Mesothelial cell of epicardium (in vitro differentiated cells): ENCODE measurements at regions not wholly inside any gene's neighbourhood (a gene's known extent, or its start where the extent isn't known, plus 50 kb on each side); places are given as distances from the start of the nearest gene placed in this dataset.

ENCODE experiments used
- DNase-seq, 2 experiments: peaks; one replicate each; pipeline ENCODE4 v3.0.0; 2021; ENCODE audit warnings: low spot score in 2 of 2; ENCODE audit not compliant: unreplicated experiment in 2 of 2
- H3K27ac Mint-ChIP-seq: 2 replicates; pipeline ENCODE4 v1.8.0; 2021; ENCODE audit warnings: mixed read lengths
- H3K27me3 Mint-ChIP-seq: 2 replicates; pipeline ENCODE4 v1.8.0; 2021; ENCODE audit warnings: low read depth, mixed read lengths
- H3K36me3 Mint-ChIP-seq: 2 replicates; pipeline ENCODE4 v1.8.0; 2021; ENCODE audit warnings: mixed read lengths
- H3K4me1 Mint-ChIP-seq: 2 replicates; pipeline ENCODE4 v1.8.0; 2021; ENCODE audit warnings: mixed read lengths
- H3K4me3 Mint-ChIP-seq: 2 replicates; pipeline ENCODE4 v1.8.0; 2021; ENCODE audit warnings: mild to moderate bottlenecking, moderate library complexity, mixed read lengths
- H3K9me3 Mint-ChIP-seq: 2 replicates; pipeline ENCODE4 v1.8.0; 2021; ENCODE audit warnings: mixed read lengths
- TF ChIP-seq, protein P1 (sequence below): fragments of 200-600 bp; sonication (generic); IDR thresholded peaks from one replicate; pipeline ENCODE4 v1.5.0; 2021; ENCODE audit warnings: antibody characterized with exemption; ENCODE audit not compliant: unreplicated experiment

DNA sequence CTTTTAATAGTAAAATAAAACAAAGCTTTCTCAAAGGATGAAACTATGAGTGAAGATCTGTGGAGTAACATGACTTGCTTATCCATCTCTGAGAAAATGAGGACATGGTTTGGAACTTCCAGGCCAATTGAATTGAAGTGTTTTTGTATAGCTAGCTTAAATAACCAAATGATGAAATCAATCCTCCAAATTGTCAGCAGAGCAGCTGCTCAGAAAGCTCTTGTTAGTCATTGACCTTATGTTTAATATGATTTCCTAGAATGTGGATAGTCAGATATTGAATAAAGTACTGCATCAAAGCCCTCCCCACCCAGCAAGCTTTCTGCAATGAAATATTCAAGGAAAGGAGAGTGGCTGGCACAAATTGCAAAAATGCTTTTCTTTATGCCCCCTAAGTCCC is 437.2 kb downstream of the MFSD1 start:
- TF ChIP-seq, protein P1, sequence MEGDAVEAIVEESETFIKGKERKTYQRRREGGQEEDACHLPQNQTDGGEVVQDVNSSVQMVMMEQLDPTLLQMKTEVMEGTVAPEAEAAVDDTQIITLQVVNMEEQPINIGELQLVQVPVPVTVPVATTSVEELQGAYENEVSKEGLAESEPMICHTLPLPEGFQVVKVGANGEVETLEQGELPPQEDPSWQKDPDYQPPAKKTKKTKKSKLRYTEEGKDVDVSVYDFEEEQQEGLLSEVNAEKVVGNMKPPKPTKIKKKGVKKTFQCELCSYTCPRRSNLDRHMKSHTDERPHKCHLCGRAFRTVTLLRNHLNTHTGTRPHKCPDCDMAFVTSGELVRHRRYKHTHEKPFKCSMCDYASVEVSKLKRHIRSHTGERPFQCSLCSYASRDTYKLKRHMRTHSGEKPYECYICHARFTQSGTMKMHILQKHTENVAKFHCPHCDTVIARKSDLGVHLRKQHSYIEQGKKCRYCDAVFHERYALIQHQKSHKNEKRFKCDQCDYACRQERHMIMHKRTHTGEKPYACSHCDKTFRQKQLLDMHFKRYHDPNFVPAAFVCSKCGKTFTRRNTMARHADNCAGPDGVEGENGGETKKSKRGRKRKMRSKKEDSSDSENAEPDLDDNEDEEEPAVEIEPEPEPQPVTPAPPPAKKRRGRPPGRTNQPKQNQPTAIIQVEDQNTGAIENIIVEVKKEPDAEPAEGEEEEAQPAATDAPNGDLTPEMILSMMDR, result no peak
- DNase-seq, result no peak
- Mint-ChIP-seq H3K27me3 (peaks cover 10% of the 10 kb centered on the region), H3K4me1 (peaks cover 3% of the 10 kb centered on the region), H3K4me3 (no peak overlapping the region), H3K27ac (no peak overlapping the region), H3K9me3 (no peaks in the 10 kb centered on the region), H3K36me3 (no peaks in the 10 kb centered on the region)

DNA sequence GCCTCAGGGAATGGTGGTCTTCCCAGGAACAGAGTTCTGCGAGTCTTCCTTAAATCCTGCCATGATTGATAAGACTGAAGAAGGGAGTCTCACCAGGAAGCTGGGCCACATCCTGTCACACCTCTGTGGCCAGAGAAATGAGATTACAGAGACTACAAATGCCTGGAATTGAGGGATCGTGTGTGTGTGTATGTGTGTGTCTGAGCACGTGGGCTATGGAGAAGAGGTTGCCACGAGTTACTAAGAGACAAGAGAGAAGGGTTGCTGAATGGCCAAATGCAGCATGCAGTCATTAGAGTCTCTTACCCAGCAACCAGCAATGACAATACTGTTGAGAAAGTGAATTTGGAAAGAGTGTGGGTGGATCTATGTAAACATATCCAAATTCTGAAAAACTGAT is 443.1 kb downstream of the MFSD1 start:
- no peaks in the 10 kb centered on the region for H3K36me3 Mint-ChIP-seq
- TF ChIP-seq, protein P1, result no peak
- no peaks in the 10 kb centered on the region for H3K4me1 Mint-ChIP-seq
- DNase-seq, result no peak
- H3K27ac Mint-ChIP-seq, result no peak overlapping the region
- no peaks in the 10 kb centered on the region for H3K9me3 Mint-ChIP-seq
- H3K4me3 Mint-ChIP-seq, result no peak overlapping the region
- H3K27me3 Mint-ChIP-seq, result peaks cover 7% of the 10 kb centered on the region

DNA sequence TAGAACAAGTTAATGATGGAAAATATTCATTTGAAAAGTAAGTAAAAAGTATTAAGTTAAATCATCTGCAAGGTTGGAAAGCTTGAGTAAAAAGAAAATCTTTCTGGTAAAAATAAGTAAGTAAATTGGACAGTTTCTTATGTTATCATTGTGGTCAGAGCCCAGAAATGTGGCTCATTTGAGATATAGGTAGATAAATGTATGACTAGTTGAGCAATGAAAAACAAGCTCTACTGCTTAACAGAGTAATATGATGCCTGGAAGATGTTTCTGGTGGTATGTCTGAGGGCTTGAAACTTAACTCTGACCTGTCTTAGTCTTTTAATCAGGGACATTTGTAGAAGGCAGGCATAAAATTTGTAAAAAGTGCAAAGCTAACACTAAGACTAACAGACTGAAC is 444.0 kb downstream of the MFSD1 start:
- no peaks in the 10 kb centered on the region for H3K9me3 Mint-ChIP-seq
- H3K27ac Mint-ChIP-seq, result no peak overlapping the region
- H3K4me1 Mint-ChIP-seq, result no peaks in the 10 kb centered on the region
- no peak overlapping the region for H3K4me3 Mint-ChIP-seq
- peaks cover 8% of the 10 kb centered on the region for H3K27me3 Mint-ChIP-seq
- TF ChIP-seq, protein P1, result no peak
- H3K36me3 Mint-ChIP-seq, result no peaks in the 10 kb centered on the region
- no peak for DNase-seq

DNA sequence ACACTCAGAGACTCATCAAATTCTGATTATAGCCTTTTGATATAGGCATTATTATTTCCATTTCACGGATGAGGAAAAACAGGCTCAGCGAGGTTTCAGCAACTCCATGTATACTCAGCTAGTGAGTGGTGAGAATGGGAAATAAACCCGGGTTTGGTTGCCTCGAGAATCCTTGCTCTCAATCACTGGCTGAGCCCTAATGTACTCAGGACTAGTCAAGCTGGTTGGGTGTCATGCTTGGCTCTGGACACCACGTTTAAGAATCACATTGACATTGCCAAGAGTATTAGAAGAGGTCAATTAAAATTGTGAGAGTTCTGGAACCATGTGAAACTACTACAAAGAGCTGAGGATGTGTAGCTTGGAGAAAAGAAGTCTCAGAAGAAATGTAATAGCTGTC is 444.5 kb downstream of the MFSD1 start:
- no peak overlapping the region for H3K4me3 Mint-ChIP-seq
- no peaks in the 10 kb centered on the region for H3K9me3 Mint-ChIP-seq
- H3K36me3 Mint-ChIP-seq, result no peaks in the 10 kb centered on the region
- TF ChIP-seq, protein P1, result no peak
- no peak overlapping the region for H3K27ac Mint-ChIP-seq
- no peaks in the 10 kb centered on the region for H3K4me1 Mint-ChIP-seq
- no peak for DNase-seq
- peaks cover 8% of the 10 kb centered on the region for H3K27me3 Mint-ChIP-seq

DNA sequence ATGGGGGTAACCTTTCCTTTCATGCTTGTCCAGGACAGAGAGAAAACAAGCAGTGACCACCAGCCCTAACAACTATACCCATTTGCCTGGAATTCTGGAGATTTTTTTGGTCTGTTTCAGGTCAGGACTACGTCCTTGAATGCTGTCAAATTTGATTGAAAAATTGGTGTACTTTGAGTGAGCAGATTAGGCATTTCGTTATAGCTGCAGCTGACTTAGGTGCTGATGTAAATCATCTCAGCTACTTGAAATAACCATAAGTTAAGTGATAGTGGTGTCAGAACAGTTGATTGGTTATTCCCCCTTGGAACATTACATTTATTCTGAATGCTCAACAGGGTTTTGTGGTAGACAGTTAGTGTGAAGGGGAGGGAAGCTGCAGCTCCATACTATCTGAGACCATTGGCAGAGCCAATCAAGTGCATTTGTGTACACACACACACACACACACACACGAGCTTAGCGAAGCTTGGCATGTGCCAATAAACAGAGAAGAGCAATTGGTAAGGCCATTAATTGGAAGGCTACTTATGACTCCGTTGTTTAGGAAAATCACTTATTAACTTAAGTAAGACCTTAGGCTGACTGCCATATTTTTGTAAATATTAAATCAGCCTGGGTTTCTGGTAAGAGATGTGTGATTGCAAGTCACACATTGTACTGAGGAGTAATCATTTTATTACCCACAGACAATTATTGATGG is 447.8 kb downstream of the MFSD1 start:
- DNase-seq, result no peak
- no peaks in the 10 kb centered on the region for H3K4me1 Mint-ChIP-seq
- TF ChIP-seq, protein P1, result no peak

DNA sequence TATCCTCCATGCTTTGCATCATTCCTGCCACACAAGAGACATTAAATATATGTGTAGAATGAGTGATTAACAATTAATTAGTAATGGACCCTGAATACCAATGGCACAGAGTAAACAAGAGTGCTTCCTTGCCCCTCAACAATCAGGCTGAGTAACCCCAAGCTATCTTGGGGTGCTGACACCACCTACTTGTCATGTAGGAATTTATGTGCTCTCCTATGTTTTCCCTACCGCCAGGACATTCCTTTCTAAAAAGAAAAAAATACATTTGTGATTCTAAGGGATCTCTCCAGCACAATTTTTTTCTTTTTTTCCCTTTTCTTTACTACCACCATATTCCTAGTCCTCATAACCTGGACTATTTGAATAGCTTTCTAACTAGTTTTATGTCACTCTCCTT is 449.1 kb downstream of the MFSD1 start:
- no peaks in the 10 kb centered on the region for H3K4me1 Mint-ChIP-seq
- H3K27ac Mint-ChIP-seq, result no peak overlapping the region
- peaks cover 3% of the 10 kb centered on the region for H3K36me3 Mint-ChIP-seq
- H3K27me3 Mint-ChIP-seq, result peaks cover 38% of the 10 kb centered on the region
- TF ChIP-seq, protein P1, result no peak
- peaks cover 15% of the 10 kb centered on the region for H3K9me3 Mint-ChIP-seq
- DNase-seq, result no peak
- no peak overlapping the region for H3K4me3 Mint-ChIP-seq

More for the DNA sequence above, 447.8 kb downstream of the MFSD1 start:
- H3K27me3 Mint-ChIP-seq, result peaks cover 28% of the 10 kb centered on the region
- peaks cover 3% of the 10 kb centered on the region for H3K36me3 Mint-ChIP-seq
- peaks cover 15% of the 10 kb centered on the region for H3K9me3 Mint-ChIP-seq
- no peak overlapping the region for H3K27ac Mint-ChIP-seq
- H3K4me3 Mint-ChIP-seq, result no peak overlapping the region
